GM18951 (cell line): ENCODE measurements at regions not wholly inside any gene's neighbourhood (a gene's known extent, or its start where the extent isn't known, plus 50 kb on each side); places are given as distances from the start of the nearest gene placed in this dataset.

ENCODE experiments used
- POLR2A ChIP-seq: IDR thresholded peaks from 4 replicates; pipeline ENCODE4 v1.6.1; 2011; ENCODE audit warnings: mild to moderate bottlenecking; ENCODE audit not compliant: insufficient read length, insufficient read depth; ENCODE audit errors: extremely low read depth
- in situ Hi-C: fragments of 300-500 bp; cut with MboI; formaldehyde crosslinking; loops from one replicate; pipeline ENCODE4 v1.12.0; 2022; ENCODE audit warnings: low sequenced_read_pairs, mixed read lengths, inconsistent platforms; ENCODE audit not compliant: unreplicated experiment

DNA sequence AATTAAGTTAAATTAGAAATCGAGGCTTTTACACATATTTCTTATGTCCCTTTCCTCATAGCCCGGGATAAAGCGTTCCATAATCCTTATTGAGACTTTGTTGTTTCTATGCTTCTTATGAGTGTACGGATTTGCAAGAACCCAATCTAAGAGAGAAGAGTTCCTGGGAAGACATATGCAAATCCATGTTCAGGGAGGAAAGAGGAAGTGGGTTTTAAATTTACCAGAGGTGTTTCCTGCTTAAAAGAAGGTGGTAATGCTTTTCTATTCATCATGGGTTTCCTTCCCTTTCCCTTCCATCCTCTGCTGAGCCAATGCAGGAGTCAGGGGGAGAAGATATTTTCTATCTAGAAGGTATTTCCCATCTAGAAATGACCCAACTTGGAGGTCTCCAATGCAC, 345.8 kb downstream of the ZNF516 start:
- no peak for TF ChIP-seq POLR2A
- in situ Hi-C loops, result no loop called here

DNA sequence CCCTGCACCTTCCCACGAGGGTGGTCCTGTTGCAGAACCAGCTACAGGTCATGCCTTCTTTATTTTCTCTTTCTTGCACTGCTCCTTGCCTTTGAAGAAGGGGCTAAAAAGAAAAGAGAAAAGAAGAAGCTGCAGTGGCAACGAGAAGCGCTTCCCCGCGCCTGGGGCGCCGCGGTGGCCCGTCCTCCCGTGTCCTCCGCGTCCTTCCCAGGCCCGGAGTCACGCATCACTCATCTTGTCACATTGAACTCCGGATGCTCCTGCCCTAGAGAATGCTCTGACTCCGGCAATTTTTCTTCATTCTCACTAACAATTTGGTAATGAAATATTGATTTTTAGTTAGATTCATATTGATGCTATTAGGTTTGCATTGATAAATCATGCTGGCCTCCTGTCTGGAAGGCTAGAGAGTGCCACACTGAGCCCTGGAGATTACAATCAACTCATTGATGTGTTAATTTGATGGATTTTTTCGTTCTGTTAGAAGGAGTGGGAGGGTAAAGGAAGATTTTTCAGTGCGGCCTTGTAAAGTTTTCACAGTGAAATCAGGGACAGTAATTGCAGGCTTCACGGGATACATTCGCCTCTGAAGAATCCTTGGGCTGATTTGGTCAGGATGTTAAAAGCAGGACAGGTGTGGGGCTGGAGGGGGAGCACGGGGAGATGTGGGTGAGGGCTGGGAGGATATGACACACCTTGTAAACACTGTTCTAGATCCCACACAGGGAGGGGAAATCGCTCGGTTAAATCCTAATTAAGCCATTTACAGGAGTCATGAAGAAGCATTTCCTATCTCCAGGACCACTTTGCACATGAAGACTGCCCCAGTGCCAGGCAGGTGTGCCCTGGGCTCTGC, 349.3 kb downstream of the ZNF516 start:
- TF ChIP-seq POLR2A, result no peak

DNA sequence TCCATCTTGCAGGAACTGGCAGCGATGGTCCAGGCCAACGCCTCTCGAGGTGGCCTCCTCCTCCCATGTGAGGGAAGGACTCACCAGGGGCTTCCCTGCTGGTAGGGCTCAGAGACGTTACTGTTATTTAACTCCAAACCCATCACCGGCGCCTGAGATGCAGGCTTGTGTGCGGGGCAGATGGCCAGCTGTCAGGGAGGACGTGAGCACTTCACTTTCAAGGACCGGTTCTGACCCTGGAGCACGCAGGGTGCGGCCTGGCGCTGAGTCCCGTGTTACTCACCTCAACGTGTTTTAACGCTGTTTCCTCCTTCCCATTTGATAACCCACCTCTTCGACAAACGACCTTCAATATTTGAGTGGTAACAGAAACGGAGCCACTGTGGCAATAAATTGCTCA, 350.2 kb downstream of the ZNF516 start:
- TF ChIP-seq POLR2A, result no peak
- in situ Hi-C loops, result no loop called here

More for the DNA sequence above, 349.3 kb downstream of the ZNF516 start:
- in situ Hi-C loops, result no loop called here

DNA sequence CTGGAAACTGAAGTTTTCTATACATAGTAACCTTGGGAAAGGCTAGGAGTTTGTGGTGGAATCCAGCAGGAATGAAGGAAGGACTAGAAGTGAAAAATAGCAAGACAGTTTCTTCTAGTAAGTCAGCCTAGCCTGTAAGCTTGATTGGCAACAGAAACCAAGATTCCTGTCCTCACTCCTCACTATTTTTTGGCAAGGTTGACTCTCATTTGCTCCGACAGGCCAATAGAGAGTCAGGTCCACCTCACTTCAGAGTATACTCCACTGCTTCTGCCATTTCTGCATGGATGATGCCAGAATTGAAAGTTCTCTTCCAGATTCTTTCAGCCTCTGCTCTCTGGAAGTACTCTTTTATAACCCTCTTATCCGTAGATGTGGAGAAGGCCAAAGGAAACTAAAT, 352.4 kb downstream of the ZNF516 start:
- in situ Hi-C loops, result no loop called here
- TF ChIP-seq POLR2A, result no peak

DNA sequence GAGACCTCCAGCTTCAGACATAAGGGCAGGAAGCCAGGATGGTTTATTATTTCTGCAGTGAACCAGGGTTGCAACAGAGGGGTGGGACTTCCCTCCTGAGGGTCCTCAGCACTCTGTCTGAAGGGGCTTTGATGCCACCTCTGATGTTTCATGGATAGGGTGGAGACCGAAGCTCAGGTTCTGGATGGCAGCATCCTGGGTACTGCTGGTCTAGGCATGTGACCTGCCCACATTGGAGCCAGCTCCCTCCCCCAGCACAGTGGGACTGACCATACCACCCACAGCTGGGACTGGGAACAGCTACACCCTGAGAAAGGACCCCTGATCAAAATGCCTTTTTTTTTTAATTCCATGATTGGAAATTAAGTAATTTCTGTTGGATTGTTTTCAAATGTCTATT, 355.2 kb downstream of the ZNF516 start:
- in situ Hi-C loops, result no loop called here
- no peak for TF ChIP-seq POLR2A

DNA sequence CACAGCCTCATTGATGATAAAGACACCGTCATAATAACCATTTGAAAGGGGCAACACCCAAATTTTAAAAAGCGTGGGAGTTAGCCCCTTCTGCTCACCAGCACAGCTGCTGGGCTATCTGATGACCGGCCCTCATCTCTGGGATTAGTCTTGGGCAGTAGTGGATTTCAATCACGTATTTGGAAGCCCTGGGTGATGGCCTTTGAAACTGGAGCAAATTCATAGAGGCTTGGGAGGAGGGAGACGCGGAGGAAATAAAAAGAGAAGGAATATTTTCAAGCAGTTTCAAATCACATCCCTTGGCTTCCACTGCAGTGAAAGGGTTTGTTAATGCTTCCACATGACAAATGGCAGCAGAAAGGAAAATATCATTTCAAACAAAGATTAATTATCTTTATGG, 357.8 kb downstream of the ZNF516 start:
- TF ChIP-seq POLR2A, result no peak

DNA sequence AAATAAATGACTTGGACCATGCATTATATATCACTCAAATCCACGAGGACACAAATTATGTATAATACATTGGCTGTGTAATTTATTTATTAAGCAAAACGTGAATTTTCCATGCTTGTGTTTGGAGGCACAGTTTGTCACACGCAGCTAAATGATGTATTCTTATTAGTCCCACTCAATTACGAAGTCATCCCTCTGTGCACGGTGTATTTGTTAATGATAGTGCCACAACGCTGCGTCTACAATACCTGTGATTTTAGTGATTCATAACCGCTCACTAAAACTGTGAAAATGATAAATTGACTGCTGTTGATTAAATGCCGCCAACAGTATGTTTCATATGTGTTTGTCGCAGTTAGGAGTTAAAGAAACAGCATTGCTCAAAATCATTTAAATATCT, 358.3 kb downstream of the ZNF516 start:
- no peak for TF ChIP-seq POLR2A
- in situ Hi-C loops, result no loop called here

More for the DNA sequence above, 357.8 kb downstream of the ZNF516 start:
- in situ Hi-C loops, result no loop called here

DNA sequence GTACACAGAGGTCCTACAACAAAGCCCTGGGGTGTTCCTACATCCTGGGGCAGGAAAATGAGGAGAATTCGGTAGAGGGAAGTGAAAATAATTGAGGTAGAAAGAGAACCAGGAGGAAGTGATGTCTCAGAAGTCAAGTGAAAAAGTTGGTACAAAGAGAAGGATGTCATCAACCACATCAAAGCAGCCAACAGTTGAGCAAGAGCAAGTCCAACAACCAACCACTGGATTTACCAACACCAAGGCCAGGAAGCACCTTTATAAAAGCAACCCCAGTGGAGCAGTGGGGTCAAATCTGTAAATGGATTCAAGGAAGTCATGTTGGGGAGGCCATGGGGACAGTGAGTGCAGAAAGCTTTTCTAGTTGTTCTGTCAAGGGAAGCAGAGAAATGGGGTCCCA, 360.4 kb downstream of the ZNF516 start:
- no peak for TF ChIP-seq POLR2A
- in situ Hi-C loops, result no loop called here

DNA sequence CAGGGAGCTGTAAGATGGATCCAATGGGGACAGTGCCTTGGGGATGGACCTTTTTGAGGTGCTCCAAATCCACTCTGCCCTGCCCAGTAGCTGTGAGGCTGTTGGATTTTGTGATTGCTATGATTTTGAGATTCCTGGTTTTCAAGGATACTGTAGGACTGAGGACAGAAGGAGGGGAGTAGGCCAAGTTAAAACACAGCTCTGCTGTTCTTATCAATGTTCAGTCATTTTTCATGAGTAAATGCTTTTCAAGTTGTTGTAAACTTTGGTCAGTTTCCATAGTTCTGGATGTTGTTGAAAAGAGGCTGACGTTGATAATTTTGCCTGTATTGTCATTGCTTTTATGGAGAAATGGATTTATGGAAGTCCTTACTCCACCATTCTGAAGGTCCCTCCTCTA, 361.2 kb downstream of the ZNF516 start:
- no peak for TF ChIP-seq POLR2A
- in situ Hi-C loops, result no loop called here

DNA sequence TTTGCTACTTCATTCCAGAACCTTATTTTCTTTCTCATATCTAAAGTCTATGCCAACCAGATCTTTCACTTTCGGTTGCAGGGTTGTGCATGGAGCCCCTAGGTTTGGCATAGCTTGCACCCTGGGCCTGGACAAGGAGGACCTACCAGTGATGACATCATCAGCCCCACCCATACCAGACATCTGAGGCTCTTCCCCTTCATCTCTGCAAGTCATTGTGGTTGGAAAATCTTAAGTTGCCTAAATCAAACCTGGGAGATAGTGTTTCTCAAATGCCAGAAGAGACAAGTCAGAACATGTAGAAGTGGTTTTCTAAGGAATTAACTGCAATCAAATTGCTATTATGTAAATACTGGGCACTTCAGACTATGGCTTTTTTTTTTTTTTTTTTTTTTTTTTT, 363.3 kb downstream of the ZNF516 start:
- in situ Hi-C loops, result no loop called here
- no peak for TF ChIP-seq POLR2A

DNA sequence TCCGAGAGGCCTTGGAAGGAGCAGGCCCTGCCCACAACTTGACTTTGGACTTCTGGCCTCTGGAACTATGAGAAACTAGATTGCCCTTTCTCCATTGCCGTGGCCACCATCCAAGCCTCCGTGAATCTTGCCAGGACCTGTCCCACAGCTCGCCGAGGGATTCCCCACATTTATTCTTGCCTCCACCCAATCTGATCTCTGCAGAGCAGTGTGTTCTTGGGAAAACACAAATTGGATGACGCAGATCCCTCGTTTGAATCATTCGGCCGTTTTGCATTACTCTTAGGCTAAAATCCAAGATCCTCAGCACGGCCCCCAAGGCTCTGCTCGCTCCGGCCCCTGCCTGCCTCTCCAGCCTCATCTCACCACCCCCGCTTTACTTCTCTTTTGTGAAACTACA, 364.2 kb downstream of the ZNF516 start:
- in situ Hi-C loops, result no loop called here
- TF ChIP-seq POLR2A, result no peak

DNA sequence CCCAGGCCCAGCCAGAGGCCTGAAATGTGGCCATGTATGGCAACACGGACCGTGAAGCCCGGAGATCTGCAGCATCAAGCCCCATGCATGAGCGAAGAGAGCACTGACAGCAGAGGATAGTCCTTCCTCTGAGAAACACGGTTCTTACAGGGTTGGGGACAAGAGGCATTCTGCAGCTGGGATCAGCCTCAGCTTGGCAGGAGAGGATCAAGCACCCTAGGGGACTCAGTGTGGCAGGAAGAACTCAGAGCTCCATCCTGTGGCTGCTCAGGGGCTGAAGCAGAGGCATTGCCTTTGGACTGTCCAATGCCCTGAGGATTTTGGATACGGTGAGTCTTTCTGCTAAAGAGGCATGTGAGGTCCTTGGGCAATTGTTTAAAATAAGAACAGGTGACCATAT, 368.7 kb downstream of the ZNF516 start:
- no peak for TF ChIP-seq POLR2A
- in situ Hi-C loops, result no loop called here

DNA sequence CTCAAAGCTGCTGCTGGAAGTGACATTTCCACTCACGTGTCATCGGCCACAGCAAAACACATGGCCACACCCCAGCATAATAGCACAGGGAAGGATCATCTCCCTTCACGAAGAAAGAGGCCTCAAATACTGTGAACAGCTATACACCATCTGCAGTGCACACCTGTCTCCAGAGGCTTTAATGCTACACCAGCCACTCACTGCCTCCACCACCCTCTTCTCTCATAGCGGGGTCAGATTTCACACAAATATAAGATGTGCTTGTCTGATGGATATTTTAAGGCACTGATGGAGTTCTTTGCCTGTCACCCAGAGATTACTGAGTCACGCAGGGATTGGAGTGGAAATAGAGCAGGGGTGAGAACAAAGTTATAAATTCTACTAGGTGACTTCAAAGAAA, 374.0 kb downstream of the ZNF516 start:
- no peak for TF ChIP-seq POLR2A
- in situ Hi-C loops, result no loop called here

DNA sequence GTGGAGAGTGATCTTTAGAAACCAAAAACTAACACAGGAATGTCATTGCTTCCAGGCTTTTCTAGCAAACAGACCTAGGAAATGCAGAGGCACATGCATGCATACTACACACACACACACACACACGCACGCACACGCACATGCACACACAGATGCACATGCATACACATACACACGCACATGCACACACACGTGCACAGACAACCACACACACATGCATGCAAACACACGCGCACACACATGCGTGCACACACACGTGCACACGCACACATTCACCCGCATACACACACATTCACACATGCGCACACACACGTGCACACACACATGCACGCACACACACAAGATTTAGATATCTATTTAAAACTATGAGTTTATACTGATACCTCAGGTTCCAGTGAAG, 379.5 kb downstream of the ZNF516 start:
- in situ Hi-C loops, result no loop called here
- TF ChIP-seq POLR2A, result no peak

DNA sequence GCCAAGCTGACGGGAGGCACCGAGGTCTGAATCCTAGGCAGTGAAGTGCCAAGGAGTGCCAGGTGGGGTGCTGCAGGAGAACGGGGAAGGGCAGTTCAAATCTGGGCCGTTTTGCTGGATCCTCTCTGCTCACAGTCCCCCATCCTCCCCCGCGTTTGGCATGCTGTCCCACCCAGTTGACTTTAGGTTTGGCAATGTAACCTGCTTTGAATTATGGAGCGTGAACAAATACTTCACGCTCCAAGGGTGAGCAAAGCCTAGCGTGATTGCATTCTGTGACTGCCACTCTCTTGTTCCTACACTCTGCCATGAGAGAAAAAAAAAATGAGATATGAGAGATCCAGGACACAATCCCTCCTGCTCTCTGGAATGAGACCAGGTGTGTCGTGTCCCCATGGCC, 381.9 kb downstream of the ZNF516 start:
- in situ Hi-C loops, result no loop called here
- TF ChIP-seq POLR2A, result no peak

DNA sequence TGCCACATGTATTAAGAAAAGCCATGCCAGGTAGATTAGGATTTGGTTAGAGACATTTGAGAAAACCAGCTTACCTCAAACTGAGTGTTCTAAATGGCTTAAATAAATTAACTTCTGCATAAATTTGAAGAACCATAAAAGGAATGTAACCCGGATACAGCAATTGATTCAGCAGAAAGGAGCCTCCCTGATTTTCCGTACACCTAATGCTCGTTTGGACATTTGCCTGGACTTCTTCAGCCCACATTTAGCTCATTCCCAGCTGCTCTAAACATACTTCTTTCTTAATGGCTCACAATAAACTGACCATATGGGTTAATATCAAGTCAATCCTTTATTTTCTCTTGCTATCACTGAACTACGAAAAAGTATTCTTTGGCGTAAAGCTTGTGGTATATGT, 392.4 kb downstream of the ZNF516 start:
- TF ChIP-seq POLR2A, result no peak
- in situ Hi-C loops, result no loop called here
